ENCODE measurements at regions not wholly inside any gene's neighbourhood (a gene's known extent, or its start where the extent isn't known, plus 50 kb on each side); places are given as distances from the start of the nearest gene placed in this dataset.
"Not testable (repeated sequence)": the region's sequence is repeated elsewhere in the genome, so short reads cannot be mapped to it uniquely, and the experiment has no call there.

DNA sequence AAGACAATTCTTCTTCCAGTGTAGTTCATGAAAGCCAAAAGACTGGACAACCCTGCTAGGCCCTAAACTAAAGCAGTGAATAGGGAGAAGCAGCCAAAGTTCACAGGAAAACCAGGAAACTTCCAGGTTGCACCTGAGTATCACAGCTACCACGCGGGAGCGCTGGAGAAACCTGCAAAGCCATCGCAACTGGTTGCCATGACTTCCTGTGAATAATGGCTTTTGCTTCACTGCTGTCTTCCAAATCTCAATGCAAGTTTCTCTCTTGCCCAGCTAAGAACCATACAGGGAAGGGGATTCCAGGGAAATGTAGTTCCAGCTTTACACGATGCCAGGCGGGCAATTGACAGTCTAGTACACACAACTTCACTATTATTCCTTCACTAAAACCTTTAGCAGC lies 114.1 kb downstream of the GXYLT1 start:
- no peak for DNase-seq

DNA sequence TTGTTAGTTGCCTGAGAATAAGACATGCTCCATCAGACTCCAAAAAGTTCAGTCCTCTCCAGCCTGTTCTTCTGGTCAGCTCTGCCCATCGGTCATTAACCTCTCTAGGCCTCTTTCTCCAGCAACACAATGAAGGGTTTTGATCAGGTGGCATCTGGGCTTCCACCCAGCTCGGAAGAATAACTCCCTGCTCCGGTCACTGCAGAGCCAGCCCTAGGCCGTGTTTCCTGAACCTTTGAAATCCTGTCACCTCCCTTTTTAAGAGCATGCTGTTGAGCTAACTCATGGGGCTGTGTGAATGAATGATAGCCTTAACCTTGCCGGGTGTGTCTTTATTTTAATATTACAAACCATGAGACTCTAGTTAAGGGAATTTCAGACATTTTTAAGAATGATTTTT lies 117.1 kb downstream of the GXYLT1 start:
- no peak for DNase-seq

DNA sequence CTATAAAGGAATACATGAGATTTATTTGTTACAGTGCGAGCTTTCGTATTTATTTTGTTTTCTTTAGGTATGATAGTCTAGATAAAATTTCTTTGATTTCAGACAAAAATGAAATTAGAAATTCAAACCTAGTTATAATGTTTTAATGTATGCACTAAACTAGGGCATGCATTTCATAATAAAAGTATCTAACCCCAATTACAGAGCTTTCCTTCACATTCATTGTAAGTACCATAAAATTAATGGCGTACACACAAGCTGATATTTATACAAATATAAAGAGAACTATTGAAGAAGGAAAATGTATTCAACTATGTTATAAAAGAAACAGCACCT lies 120.2 kb downstream of the GXYLT1 start:
- no peak for DNase-seq

DNA sequence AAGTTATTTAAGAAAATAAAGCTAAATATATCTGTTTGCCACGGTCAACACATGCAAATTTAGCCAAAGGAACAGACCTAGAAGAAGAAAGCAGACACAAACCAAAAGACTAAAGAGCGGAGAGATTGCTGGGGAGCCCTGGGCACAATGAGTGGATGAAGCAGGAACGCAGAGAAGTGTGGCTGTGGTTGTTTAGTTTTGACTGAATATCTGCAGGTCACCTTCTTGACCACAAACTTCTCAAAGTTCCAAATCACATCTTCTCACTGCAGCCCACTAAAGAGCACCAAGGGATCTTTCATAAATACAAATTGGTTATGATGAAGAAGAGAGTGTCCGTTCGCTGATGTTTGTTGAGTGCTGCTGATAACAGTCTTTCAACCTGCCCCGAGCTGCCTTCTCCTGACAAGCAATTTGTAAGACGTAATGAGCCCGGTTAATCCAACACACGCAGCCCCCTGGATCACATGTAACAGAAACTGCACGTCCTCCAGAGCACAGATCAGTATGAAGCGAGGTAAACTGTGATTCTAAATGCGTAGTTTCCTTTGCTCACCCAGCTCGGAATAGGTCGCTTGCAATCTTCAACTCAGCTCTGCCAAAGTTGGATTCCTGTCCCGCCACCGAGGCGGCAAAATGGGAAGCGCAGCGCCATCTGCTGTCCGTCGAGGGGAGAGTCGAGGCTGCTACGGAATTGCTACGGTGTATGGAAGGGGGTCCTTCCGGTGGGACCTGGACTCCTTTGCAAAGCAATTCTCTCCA lies 120.8 kb downstream of the GXYLT1 start:
- DNase-seq, result peak; percentile 63

DNA sequence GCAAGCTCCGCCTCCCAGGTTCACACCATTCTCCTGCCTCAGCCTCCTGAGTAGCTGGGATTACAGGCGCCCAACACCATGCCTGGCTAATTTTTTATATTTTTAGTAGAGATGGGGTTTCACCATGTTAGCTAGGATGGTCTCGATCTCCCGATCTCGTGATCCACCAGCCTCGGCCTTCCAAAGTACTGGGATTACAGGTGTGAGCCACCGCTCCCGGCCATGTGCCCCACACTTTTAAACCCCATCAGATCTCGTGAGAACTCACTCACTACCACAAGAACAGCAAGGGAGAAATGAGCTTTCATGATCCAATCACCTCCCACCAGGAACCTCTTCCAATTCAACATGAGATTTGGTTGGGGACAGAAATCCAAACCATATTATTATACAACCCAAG lies 122.7 kb downstream of the GXYLT1 start:
- not testable (repeated sequence) for DNase-seq

DNA sequence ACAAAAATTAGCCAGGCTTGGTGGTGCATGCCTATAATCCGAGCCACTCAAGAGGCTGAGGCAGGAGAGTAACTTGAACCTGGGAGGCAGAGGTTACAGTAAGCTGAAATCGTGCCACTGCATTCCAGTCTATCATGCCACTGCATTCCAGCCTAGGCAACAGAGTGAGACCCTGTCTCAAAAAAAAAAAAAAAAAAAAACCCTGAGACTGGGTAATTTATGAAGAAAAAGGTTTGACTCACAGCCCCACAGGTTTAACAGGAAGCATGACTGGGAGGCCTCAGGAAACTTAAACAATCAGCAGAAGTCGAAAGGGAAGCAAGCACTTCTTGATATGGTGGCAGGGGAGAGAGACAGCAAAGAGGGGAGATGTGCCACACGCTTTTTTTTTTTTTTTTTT lies 123.2 kb downstream of the GXYLT1 start:
- DNase-seq, result no peak

DNA sequence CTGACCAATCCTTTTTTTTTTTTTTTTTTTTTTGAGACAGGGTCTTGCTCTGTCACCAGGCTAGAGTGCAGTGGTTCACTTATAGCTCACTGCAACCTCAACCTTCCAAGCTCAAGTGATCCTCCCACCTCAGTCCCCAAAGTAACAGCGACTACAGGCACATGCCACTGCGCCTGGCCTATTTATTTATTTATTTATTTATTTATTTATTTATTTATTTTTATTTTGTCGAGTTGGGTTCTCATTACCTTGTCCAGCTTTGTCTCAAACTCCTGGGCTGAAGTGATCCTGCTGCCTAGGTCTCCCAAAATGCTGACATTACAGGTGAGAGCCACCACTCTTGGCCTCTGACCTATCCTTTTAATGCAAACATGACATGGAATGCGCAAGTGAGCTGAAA lies 124.4 kb downstream of the GXYLT1 start:
- DNase-seq, result no peak

DNA sequence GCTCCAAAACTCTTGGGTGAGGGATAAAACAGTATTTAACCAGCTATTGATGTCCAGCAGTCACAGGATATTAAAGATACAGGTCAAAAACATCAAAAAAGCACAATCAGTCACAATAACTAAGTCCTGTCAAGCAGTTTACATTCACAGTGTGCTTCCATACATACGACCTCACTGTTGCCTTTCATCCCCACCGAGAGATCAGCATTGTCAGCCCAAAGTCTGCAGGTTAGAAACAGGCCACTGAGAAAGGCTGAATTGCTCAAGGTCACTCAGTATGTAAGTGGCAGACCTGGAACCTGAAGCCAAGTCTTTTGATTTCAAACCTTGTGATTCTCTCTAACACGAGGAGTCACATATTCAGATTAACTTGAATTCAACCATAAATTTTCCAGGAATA lies 124.9 kb downstream of the GXYLT1 start:
- DNase-seq, result no peak

DNA sequence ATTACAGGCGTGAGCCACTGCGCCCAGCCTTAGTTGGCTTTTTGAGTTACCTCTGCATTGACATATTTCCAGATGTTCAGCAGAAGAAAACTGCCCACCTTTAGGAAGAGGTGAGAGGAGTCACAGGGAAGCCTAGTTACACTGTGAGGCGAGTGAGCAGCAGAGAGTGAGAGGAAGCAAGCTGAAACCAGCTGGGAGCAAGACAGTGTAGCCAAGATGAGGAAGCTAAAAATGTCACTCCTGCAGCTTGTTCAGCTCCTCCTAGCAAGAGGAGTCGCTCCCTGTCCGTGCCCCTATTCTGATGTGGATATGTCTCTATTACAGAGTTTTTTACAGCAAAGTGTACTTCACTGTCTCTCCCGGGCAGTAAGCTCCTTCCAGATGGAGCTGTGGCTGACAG lies 127.6 kb downstream of the GXYLT1 start:
- DNase-seq, result no peak

DNA sequence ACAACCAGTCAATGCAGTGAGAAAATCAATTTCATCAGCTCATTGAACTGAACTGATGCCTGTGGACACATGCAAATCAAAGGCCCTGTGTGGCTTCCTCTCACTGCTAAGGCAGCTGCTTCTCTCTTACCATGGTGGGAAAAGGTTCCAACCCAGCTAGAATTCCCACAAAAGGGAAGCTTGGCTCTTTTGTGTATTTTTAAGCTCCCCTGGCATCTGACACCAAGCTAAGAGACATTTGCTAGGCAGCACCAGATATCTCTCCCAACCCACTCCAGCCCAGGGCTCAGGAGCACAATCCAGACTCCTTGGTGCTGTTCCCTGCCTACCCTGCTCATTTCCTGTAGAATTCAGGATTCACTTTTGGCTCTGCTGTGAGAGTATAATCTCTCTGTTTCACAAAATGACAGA lies 129.6 kb downstream of the GXYLT1 start:
- no peak for DNase-seq

DNA sequence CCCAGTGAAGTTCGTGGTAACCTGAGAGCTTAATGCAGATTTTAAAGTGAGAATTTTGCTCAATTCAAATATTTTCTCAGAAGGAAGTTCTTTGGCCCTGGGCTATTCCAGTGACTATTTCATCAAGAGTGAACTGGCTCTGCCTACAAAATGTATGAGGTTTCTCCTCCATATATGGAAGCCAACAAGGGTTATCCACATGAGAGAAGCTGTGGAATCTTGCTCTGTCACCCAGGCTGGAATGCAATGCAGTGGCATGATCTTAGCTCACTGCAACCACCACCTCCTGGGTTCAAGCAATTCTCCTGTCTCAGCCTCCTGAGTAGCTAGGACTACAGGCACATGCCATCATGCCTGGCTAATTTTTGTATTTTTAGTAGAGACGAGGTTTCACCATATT lies 132.2 kb downstream of the GXYLT1 start:
- DNase-seq, result not testable (repeated sequence)

DNA sequence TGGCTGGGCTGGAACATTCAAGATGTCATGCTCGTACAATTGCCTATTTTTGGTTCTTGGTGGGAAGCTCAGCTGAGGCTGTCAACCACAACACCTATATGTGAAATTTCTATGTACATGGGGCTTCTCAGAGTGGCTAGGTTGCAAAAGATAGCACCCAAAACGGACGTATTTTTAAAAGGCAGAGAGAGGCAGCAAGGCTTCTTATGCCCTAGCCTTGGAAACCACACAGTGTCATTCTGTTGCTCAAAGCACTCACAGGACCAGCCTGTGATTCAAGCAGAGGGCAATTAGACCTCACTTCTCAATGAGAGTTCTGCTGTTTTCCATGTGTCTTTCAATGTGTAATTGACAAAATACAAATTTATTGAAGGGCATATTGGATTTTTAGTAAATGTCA lies 134.0 kb downstream of the GXYLT1 start:
- no peak for DNase-seq

DNA sequence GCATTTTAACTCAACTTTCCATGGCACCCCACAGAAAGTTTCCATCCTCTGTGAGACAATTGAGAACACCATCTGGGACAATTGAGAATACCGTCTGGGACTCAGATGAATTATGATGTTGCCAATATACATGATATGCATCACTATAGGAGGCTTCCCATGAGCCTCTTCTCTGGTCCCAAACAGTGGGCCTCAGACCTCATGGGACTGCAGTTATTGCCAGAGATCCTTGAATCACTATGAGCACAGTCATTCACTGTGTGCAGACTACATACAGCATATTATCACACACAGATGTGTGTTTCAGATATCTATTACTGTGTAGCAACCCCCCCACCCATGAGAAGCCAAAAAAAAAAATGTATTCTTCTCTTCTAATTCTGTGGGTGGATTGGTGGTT lies 134.4 kb downstream of the GXYLT1 start:
- no peak for DNase-seq

DNA sequence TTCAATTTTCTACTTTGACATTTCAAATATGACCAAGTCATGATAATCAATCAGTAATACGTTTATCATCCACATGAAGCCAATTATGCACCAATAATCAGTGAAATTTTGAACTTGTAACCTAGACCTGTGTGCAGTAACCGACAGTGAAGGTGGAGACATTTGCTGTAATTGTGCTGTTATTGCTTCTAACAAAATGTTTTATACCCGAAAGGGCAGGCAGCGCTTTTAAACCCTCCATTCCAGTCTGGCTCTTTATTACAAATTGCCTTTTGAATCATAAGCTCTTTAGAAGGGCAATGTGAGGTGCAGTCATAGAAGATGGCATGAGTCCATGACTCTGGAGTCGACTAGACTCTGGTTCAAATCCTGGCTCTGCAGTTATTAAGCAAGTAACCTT lies 135.7 kb downstream of the GXYLT1 start:
- DNase-seq, result no peak

DNA sequence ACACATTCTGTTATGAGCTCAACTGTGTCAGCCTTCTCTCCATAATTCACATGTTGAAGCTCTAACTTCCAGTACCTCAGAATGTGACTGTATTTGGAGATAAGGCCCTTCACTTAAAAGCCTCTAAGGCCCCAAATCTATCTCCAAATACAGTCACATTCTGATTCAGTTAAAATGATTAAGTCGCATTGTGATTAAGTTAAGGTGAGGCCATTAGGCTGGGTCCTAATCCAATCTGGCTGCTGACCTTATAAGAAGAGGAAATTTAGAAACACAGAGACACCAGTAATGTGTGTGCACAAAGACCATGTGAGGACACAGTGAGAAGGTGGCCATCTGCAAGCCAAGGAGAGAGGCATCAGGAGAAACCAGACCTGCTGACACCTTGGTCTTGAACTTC lies 141.6 kb downstream of the GXYLT1 start:
- DNase-seq, result no peak

DNA sequence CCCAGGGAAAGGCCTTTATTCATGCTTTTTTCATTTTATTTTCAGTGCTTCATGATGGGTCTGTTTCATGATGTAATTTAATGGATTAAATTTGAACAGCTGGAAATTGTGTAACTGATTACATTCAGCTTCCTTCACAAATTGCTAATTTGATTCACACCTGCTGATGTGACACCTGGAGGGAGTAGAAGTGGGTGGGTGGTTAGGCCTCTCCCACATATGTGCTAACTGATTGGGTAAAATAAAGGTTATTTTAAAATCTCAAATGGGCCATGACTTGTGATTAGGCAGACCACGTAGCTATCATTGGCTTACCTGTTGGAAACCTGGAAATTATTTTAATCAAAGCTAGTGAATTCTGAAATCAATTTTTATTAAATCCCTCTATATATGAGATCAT lies 142.1 kb downstream of the GXYLT1 start:
- DNase-seq, result no peak

DNA sequence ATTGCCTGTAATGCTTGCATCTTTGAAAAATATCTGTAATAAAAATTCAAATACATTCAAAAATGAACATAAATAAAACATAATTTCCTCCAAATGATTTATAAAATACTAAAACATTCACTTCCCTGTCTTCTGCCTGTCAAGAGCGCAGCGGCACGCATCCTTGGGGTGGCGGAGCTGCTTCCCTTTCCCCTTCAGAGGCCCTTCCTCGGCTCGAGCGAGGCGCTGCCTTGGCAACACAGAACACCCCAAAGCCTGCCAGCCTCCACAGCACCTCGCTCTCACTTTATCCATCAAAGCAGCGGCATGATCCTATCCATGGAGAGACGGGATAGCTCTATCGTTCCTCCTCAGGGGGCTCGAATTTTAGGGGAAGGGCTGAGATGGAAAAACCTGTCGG lies 146.2 kb downstream of the GXYLT1 start:
- no peak for DNase-seq

DNA sequence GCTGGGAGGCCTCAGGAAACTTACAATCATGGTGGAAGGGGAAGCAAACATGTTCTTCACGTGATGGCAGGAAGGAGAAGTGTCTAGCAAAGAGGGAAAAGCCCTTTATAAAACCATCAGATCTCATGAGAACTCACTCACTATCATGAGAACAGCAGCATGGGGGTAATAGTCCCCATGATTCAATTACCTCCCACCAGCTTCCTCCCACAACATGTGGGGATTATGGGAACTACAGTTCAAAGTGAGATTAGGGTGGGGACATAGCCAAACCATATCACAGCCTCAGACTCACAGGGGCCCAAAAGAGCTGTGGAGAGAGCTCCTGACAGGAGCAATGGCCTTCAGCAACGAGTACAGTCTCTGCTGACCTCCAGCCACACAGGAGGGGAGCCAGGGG lies 151.4 kb downstream of the GXYLT1 start:
- no peak for DNase-seq

DNA sequence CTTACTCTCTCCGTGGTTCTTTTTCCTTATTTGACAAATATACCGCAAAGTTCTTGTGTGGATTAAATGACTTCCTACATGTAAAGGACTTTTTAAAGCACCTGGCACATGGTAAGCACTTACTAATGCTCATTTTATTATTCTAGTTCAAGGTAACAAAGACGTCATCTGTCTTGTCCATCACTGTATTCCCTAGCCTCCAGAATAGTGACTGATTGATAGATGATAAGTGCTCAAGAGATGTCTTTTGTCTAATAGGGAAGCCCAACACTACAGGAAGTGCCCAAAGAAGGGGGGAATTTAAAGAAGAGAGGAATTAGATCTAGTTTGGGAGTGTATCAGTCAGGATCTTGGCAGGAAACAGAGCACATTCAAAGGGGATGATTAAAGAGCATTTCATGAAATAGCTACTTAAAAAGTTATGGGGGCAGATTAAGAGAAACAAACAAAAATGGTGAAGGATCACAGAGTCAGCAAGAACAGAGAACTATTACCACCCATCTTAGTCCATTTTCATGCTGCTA lies 151.9 kb downstream of the GXYLT1 start:
- DNase-seq, result no peak

DNA sequence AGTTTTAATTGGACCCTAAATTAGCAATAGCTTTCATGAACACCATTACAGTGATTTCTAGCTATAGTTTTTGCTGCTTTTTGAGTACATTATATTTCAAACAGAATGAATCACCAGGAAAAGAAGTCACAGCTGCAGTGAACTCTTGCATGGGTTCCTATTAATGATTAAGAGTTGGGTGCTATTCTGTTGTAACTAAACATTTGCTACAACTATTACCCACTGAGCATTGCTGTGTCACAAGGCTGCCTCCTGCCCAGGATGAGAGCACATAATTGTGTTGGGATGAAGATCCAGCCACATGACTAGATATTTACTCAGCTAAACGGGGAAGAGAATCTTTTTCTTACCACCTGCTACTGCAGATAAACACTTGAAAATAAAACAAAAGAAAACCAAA lies 152.7 kb downstream of the GXYLT1 start:
- no peak for DNase-seq

DNA sequence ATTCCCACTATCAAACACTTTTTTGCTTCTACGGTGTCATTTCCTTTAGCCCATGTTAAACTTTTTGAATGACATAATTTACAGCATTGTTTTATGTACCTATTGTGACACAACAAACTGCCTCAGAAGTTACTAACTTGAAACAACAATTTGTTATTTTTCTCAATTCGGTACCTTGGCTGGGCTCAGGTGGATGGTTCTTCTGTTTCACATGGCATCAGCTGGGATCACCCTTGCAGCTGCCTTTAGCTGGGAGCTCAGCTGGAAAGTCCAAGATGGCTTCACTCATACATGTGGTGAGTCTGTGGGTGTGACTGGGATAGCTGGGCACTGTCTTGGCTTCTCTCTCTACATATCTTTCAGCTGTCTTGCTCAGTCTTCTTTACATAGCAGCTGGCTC lies 156.0 kb downstream of the GXYLT1 start:
- DNase-seq, result no peak

DNA sequence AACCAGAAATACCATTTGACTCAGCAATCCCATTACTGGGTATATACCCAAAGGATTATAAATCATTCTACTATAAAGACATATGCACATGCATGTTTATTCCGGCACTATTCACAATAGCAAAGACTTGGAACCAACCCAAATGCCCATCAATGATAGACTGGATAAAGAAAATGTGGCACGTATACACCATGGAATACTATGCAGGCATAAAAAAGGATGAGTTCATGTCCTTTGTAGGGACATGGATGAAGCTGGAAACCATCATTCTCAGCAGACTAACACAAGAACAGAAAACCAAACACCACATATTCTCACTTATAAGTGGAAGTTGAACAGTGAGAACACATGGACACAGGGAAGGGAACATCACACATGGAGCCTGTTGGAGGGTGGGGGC lies 158.2 kb downstream of the GXYLT1 start:
- not testable (repeated sequence) for DNase-seq

DNA sequence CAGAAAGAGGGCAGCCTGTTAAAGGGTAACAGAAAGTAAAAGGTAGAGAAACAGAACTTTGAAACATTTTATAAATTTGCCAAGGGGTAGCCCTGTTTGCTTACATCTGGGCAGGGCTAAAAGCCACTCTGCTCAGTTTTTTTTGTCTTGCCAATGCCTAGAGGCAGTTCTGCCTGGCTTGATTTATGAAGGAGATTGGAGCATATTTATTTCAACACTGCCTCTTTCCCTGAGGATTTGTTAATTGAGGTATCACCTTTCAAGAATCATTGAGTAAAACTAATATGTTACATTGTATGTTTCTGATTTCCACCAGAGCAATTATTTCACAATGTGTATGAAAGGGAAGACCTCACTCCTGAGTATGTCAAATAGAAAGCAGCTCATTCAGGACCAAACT lies 160.8 kb downstream of the GXYLT1 start:
- no peak for DNase-seq

DNA sequence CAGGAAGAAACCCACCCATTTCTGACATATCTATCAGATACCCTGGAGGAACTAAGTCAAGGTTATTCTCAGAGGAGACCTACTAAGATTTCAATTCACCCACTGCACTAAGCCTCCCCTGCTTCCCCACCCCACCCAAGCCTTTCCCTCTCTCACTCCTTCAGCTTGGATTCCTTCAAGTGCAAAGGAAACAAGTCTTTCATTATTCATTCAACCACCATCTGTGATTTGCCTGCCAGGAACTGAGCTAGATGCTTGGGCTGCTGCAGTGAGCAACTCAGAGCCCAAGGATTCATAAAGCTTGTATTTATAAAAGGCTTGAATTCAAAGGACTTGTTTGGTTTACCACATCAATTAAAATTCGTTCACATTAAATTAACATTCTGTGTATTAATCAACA lies 161.3 kb downstream of the GXYLT1 start:
- DNase-seq, result no peak

DNA sequence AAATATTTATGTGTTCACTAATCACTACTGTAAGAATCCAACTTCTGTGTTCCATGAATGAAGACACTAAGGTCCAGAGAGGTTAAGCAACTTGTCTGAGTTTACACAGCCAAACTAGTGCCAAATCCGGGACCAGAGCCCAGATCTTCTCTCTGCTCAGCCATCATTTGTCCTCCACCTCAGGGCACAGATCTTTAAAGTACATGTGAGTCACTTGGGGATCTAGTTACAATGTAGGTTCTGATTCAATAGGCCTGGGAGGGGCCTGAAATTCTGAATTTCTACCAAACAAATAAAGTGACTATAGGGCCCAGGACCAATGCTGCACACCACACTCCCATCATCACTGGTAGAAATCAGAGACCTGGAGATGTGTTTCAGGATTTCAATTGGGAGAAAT lies 162.9 kb downstream of the GXYLT1 start:
- no peak for DNase-seq
